IMR-90 (cell line): ENCODE measurements at regions not wholly inside any gene's neighbourhood (a gene's known extent, or its start where the extent isn't known, plus 50 kb on each side); places are given as distances from the start of the nearest gene placed in this dataset.

Experiments used
- ATAC-seq: fragments of 200-7000 bp; cut with Tn5 transposase; 2 replicates; pipeline ENCODE4 v1.9.1; 2020; ENCODE audit warnings: low read depth, mild to moderate bottlenecking, moderate library complexity
- BruUV-seq: library from RNA; stranded (reverse); fragments of 400-500 nt; replicated peaks from 2 replicates; lab custom pipeline; 2021; lab: Mats Ljungman, UMichigan
- CTCF ChIA-PET: fragments of 300-600 bp; formaldehyde crosslinking; extraction: SDS; loops from one replicate; lab custom pipeline; 2021; ENCODE audit warnings: antibody characterized with exemption; lab: Yijun Ruan, JAX
- POLR2A ChIA-PET: fragments of 300-600 bp; sonication (Branson Sonifier 250); formaldehyde crosslinking; loops from one replicate; lab custom pipeline; 2022; ENCODE audit warnings: antibody characterized with exemption; ENCODE audit not compliant: unreplicated experiment; lab: Charles Lee
- DNase-seq: peaks from one replicate; pipeline ENCODE4 v3.0.0; 2013
- H2AFZ ChIP-seq: replicated peaks from 2 replicates; pipeline ENCODE3; 2013; ENCODE audit warnings: low read length, mild to moderate bottlenecking; ENCODE audit not compliant: poor library complexity
- H2AK5ac ChIP-seq: 2 replicates; pipeline ENCODE4 v1.6.1; 2013; ENCODE audit warnings: low read depth, low read length, inconsistent platforms
- H2AK9ac ChIP-seq: replicated peaks from 2 replicates; pipeline ENCODE3; 2013; ENCODE audit warnings: mild to moderate bottlenecking, low read depth, low read length, moderate library complexity; ENCODE audit not compliant: poor library complexity
- H2BK120ac ChIP-seq: 2 replicates; pipeline ENCODE4 v1.6.1; 2013; ENCODE audit warnings: low read depth, low read length, inconsistent platforms
- H2BK15ac ChIP-seq: 3 replicates; pipeline ENCODE4 v1.6.1; 2013; ENCODE audit warnings: low read depth, low read length, inconsistent platforms
- H2BK20ac ChIP-seq: 2 replicates; pipeline ENCODE4 v1.6.1; 2013; ENCODE audit warnings: low read depth, mild to moderate bottlenecking, inconsistent platforms, low read length, moderate library complexity
- H2BK5ac ChIP-seq: 2 replicates; pipeline ENCODE4 v1.6.1; 2013; ENCODE audit warnings: mild to moderate bottlenecking, low read depth, low read length, inconsistent platforms; ENCODE audit not compliant: poor library complexity, severe bottlenecking
- H3K14ac ChIP-seq: replicated peaks from 2 replicates; pipeline ENCODE4 v1.6.1; 2013; ENCODE audit warnings: low read depth, low read length, inconsistent platforms
- H3K18ac ChIP-seq: 2 replicates; pipeline ENCODE4 v1.6.1; 2013; ENCODE audit warnings: low read depth, low read length, control low read depth
- H3K23ac ChIP-seq: 2 replicates; pipeline ENCODE4 v1.6.1; 2013; ENCODE audit warnings: low read depth, low read length, inconsistent platforms
- H3K27ac ChIP-seq: 2 replicates; pipeline ENCODE4 v1.5.1; 2013; ENCODE audit warnings: mild to moderate bottlenecking, control low read depth, low read length; ENCODE audit not compliant: insufficient read depth
- H3K27me3 ChIP-seq: 2 replicates; pipeline ENCODE4 v1.6.1; 2013; ENCODE audit warnings: low read length; ENCODE audit not compliant: control insufficient read depth, insufficient read depth
- H3K36me3 ChIP-seq: 2 replicates; pipeline ENCODE4 v1.6.1; 2013; ENCODE audit warnings: low read length, mixed read lengths; ENCODE audit not compliant: control insufficient read depth, insufficient read depth
- H3K4ac ChIP-seq: 2 replicates; pipeline ENCODE4 v1.6.1; 2013; ENCODE audit warnings: low read depth, low read length, inconsistent platforms
- H3K4me1 ChIP-seq: 2 replicates; pipeline ENCODE4 v1.6.1; 2013; ENCODE audit warnings: low read length, mixed read lengths; ENCODE audit not compliant: control insufficient read depth, insufficient read depth
- H3K4me2 ChIP-seq: 2 replicates; pipeline ENCODE4 v1.6.1; 2013; ENCODE audit warnings: low read depth, mild to moderate bottlenecking, control low read depth, low read length, moderate library complexity
- H3K4me3 ChIP-seq: 2 replicates; pipeline ENCODE4 v1.5.1; 2013; ENCODE audit warnings: low read depth, mild to moderate bottlenecking, control low read depth, low read length, moderate library complexity; ENCODE audit not compliant: insufficient read depth
- H3K56ac ChIP-seq: 2 replicates; pipeline ENCODE4 v1.6.1; 2013; ENCODE audit warnings: low read length, inconsistent platforms; ENCODE audit not compliant: insufficient read depth; ENCODE audit errors: extremely low read depth
- H3K79me1 ChIP-seq, 2 experiments: 2 replicates each; pipeline ENCODE4 v1.6.1; 2013; ENCODE audit warnings: low read length in 2 of 2, inconsistent platforms in 1 of 2, low read depth in 1 of 2
- H3K9ac ChIP-seq: 2 replicates; pipeline ENCODE4 v1.6.1; 2013; ENCODE audit warnings: low read depth, low read length, control low read depth
- H3K9me1 ChIP-seq: 2 replicates; pipeline ENCODE4 v1.6.1; 2013; ENCODE audit warnings: low read length, inconsistent platforms; ENCODE audit not compliant: insufficient read depth
- H3K9me3 ChIP-seq: 2 replicates; pipeline ENCODE4 v1.6.1; 2013; ENCODE audit warnings: low read length; ENCODE audit not compliant: control insufficient read depth, insufficient read depth
- H4K20me1 ChIP-seq: 2 replicates; pipeline ENCODE4 v1.6.1; 2013; ENCODE audit warnings: low read length, inconsistent platforms; ENCODE audit not compliant: insufficient read depth
- H4K5ac ChIP-seq: 2 replicates; pipeline ENCODE4 v1.6.1; 2013; ENCODE audit warnings: mild to moderate bottlenecking, low read depth, low read length, control low read depth
- H4K8ac ChIP-seq, 2 experiments: 2 replicates each; pipeline ENCODE4 v1.6.1; 2013; ENCODE audit warnings: low read depth in 2 of 2, low read length in 2 of 2, control low read depth in 1 of 2, inconsistent platforms in 1 of 2
- H4K91ac ChIP-seq: 2 replicates; pipeline ENCODE4 v1.6.1; 2013; ENCODE audit warnings: low read depth, low read length, inconsistent platforms; ENCODE audit not compliant: insufficient read depth
- CEBPB ChIP-seq: IDR thresholded peaks from 2 replicates; pipeline ENCODE4 v1.6.1; 2012; ENCODE audit warnings: low read depth, low read length, improper control_type of control experiment
- ELK1 ChIP-seq: fragments of 150-350 bp; IDR thresholded peaks from 2 replicates; pipeline ENCODE4 v1.6.1; 2016; ENCODE audit warnings: low read depth, mild to moderate bottlenecking, low read length, moderate library complexity, borderline replicate concordance
- POLR2A ChIP-seq: IDR thresholded peaks from 2 replicates; pipeline ENCODE4 v1.6.1; 2012; ENCODE audit warnings: mild to moderate bottlenecking, low read depth, low read length
- whole genome bisulfite sequencing, 2 experiments: methylation state at CpG; one replicate each; pipeline versions ENCODE4 v1.1.5 to v1.1.7; 2013; ENCODE audit warnings: missing lambda C conversion rate in 2 of 2; ENCODE audit not compliant: insufficient read length in 1 of 2; ENCODE audit errors: extremely low coverage in 2 of 2; 5-methylcytosine and 5-hydroxymethylcytosine counted together
- dilution Hi-C: fragments of 300-500 bp; cut with HindIII; formaldehyde crosslinking; loops from one replicate; pipeline ENCODE4 v1.14.3; 2018; ENCODE audit warnings: low sequenced_read_pairs; ENCODE audit not compliant: unreplicated experiment
- in situ Hi-C: fragments of 300-500 bp; cut with MboI; formaldehyde crosslinking; loops from 3 replicates; pipeline ENCODE4 v1.14.3; 2019; ENCODE audit warnings: low sequenced_read_pairs, inconsistent platforms, mixed read lengths
- intact Hi-C: fragments of 100-400 bp; cut with micrococcal nuclease; formaldehyde crosslinking; loops from 2 replicates; pipeline ENCODE4 v1.10.0; 2022

- H2BK20ac ChIP-seq: no peak overlapping the region
Measured at GRCh38 chr4:148664636-148665035, 222.4 kb upstream of the NR3C2 start.

More at GRCh38 chr4:148664636-148665035, 222.4 kb upstream of the NR3C2 start:
- Histone ChIP-seq H3K9me3 (no peaks in the 10 kb centered on the region), H3K79me1 (no peaks in the 10 kb centered on the region), H2AK5ac (no peak overlapping the region), H4K20me1 (no peaks in the 10 kb centered on the region), H2AK9ac (no peak overlapping the region), H3K18ac (no peak overlapping the region), H3K4me1 (no peaks in the 10 kb centered on the region), H3K23ac (no peak overlapping the region), H4K5ac (no peak overlapping the region), H3K36me3 (no peaks in the 10 kb centered on the region), H3K4ac (no peak overlapping the region), H2BK15ac (no peak overlapping the region), H4K91ac (no peak overlapping the region), H3K14ac (no peak overlapping the region), H3K27me3 (no peaks in the 10 kb centered on the region), H2BK5ac (no peak overlapping the region), H2AFZ (no peak overlapping the region), H4K8ac (no peak overlapping the region), H3K27ac (no peak overlapping the region), H3K4me3 (no peak overlapping the region), H3K9me1 (no peaks in the 10 kb centered on the region), H3K4me2 (no peak overlapping the region), H2BK120ac (no peak overlapping the region), H3K56ac (no peak overlapping the region), H3K9ac (no peak overlapping the region)
- no peak for ATAC-seq
- POLR2A ChIA-PET: no interaction called here
- no TSS peak for BruUV-seq
- WGBS, 2 experiments: no CpG with 5 or more reads among the region's 5 CpGs
- CTCF ChIA-PET: no interaction called here
- DNase-seq: no peak
- TF ChIP-seq ELK1: no peak
- TF ChIP-seq POLR2A: no peak
- TF ChIP-seq CEBPB: no peak
- intact Hi-C loops: no loop called here
- in situ Hi-C loops: no loop called here
- dilution Hi-C loops: no loop called here
